ENCODE measurements at regions not wholly inside any gene's neighbourhood (a gene's known extent, or its start where the extent isn't known, plus 50 kb on each side); places are given as distances from the start of the nearest gene placed in this dataset.

GRCh38 chr15:45827275-45827674, 192.4 kb downstream of the SQOR start:
- DNase-seq (ENCODE audit: low read depth) = no peak
- no peak for TF ChIP-seq CTCF (IDR thresholded peaks at IDR 0.05; ENCODE audit: insufficient read depth, low read length)
- H3K4me3 ChIP-seq (ENCODE audit: low read depth, low read length) = no peak overlapping the region

GRCh38 chr15:45827766-45828165, 192.9 kb downstream of the SQOR start:
- DNase-seq (ENCODE audit: low read depth) = no peak
- no peak for TF ChIP-seq CTCF (IDR thresholded peaks at IDR 0.05; ENCODE audit: insufficient read depth, low read length)
- no peak overlapping the region for H3K4me3 ChIP-seq (ENCODE audit: low read depth, low read length)

GRCh38 chr15:45829336-45830153, 194.7 kb downstream of the SQOR start:
- TF ChIP-seq CTCF (IDR thresholded peaks at IDR 0.05; ENCODE audit: insufficient read depth, low read length) = no peak
- DNase-seq (ENCODE audit: low read depth) = no peak
- no peak overlapping the region for H3K4me3 ChIP-seq (ENCODE audit: low read depth, low read length)

- no peak overlapping the region for H3K4me3 ChIP-seq (ENCODE audit: low read depth, low read length)
- DNase-seq (ENCODE audit: low read depth) = no peak
- TF ChIP-seq CTCF (IDR thresholded peaks at IDR 0.05; ENCODE audit: insufficient read depth, low read length) = no peak
These were observed 197.0 kb downstream of the SQOR start for GRCh38 chr15:45831787-45832186.

GRCh38 chr15:45834622-45835021, 199.8 kb downstream of the SQOR start:
- DNase-seq (ENCODE audit: low read depth) = no peak
- no peak overlapping the region for H3K4me3 ChIP-seq (ENCODE audit: low read depth, low read length)
- no peak for TF ChIP-seq CTCF (IDR thresholded peaks at IDR 0.05; ENCODE audit: insufficient read depth, low read length)

- no peak for DNase-seq (ENCODE audit: low read depth)
- no peak for TF ChIP-seq CTCF (IDR thresholded peaks at IDR 0.05; ENCODE audit: insufficient read depth, low read length)
- no peak overlapping the region for H3K4me3 ChIP-seq (ENCODE audit: low read depth, low read length)
These were observed 207.3 kb downstream of the SQOR start for GRCh38 chr15:45842151-45842550.

GRCh38 chr15:45847645-45848044, 212.8 kb downstream of the SQOR start:
- no peak overlapping the region for H3K4me3 ChIP-seq (ENCODE audit: low read depth, low read length)
- no peak for TF ChIP-seq CTCF (IDR thresholded peaks at IDR 0.05; ENCODE audit: insufficient read depth, low read length)
- no peak for DNase-seq (ENCODE audit: low read depth)

Measured in fibroblast of the aortic adventitia (primary cell).